Karpas-422 (cell line): ENCODE measurements at regions not wholly inside any gene's neighbourhood (a gene's known extent, or its start where the extent isn't known, plus 50 kb on each side); places are given as distances from the start of the nearest gene placed in this dataset.

Experiments
- DNase-seq: peaks from one replicate; pipeline ENCODE4 v3.0.0-alpha.2; 2015
- H2AFZ ChIP-seq: fragments of 200-600 bp; sonication (generic); 2 replicates; pipeline ENCODE4 v1.6.1; 2014; ENCODE audit warnings: antibody characterized with exemption, low read length, mixed read lengths
- H3K27ac ChIP-seq: fragments of 200-600 bp; sonication (generic); 2 replicates; pipeline ENCODE4 v1.5.1; 2014; ENCODE audit warnings: mild to moderate bottlenecking, low read length, moderate library complexity
- H3K27me3 ChIP-seq: fragments of 200-600 bp; sonication (generic); 2 replicates; pipeline ENCODE4 v1.6.1; 2014; ENCODE audit warnings: low read length, mixed read lengths
- H3K36me3 ChIP-seq: fragments of 200-600 bp; sonication (generic); 2 replicates; pipeline ENCODE4 v1.6.1; 2014; ENCODE audit warnings: low read length, mixed read lengths; ENCODE audit not compliant: insufficient read depth
- H3K4me1 ChIP-seq: fragments of 200-600 bp; sonication (generic); 2 replicates; pipeline ENCODE4 v1.6.1; 2014; ENCODE audit warnings: mild to moderate bottlenecking, low read length, mixed read lengths
- H3K4me2 ChIP-seq: fragments of 200-600 bp; sonication (generic); 2 replicates; pipeline ENCODE4 v1.6.1; 2014; ENCODE audit warnings: low read length, low read depth, mild to moderate bottlenecking; ENCODE audit not compliant: poor library complexity, severe bottlenecking
- H3K4me3 ChIP-seq: fragments of 200-600 bp; sonication (generic); 2 replicates; pipeline ENCODE4 v1.5.1; 2014; ENCODE audit warnings: mild to moderate bottlenecking, antibody characterized with exemption, low read length, mixed read lengths
- H3K79me2 ChIP-seq: fragments of 200-600 bp; sonication (generic); 2 replicates; pipeline ENCODE4 v1.6.1; 2014; ENCODE audit warnings: mild to moderate bottlenecking, low read length, mixed read lengths
- H3K9ac ChIP-seq: fragments of 200-600 bp; sonication (generic); 2 replicates; pipeline ENCODE4 v1.6.0; 2014; ENCODE audit warnings: low read length
- H3K9me2 ChIP-seq: fragments of 200-600 bp; sonication (generic), shearing (Covaris generic); replicated peaks from 2 replicates; pipeline ENCODE4 v1.6.0; 2014; ENCODE audit warnings: mild to moderate bottlenecking, low read length, moderate library complexity; ENCODE audit not compliant: insufficient read depth
- H3K9me3 ChIP-seq: fragments of 300-700, 200-600 bp; sonication (generic); 2 replicates; pipeline ENCODE4 v1.6.1; 2014; ENCODE audit warnings: low read length, mixed read lengths
- H4K20me1 ChIP-seq: fragments of 200-600 bp; sonication (generic); 2 replicates; pipeline ENCODE4 v1.6.1; 2014; ENCODE audit warnings: mild to moderate bottlenecking, antibody characterized with exemption, low read length, low read depth; ENCODE audit not compliant: insufficient read depth

GRCh38 chr10:85036661-85037060 lies 708.3 kb downstream of the CCSER2 start:
- H3K4me1 ChIP-seq = no peaks in the 10 kb centered on the region
- no peaks in the 10 kb centered on the region for H3K9me3 ChIP-seq

GRCh38 chr10:85039311-85039710 lies 710.9 kb downstream of the CCSER2 start:
- Histone ChIP-seq H3K27me3 (no peaks in the 10 kb centered on the region), H3K36me3 (no peaks in the 10 kb centered on the region), H3K4me3 (no peak overlapping the region), H2AFZ (no peak overlapping the region), H3K9me2 (no peaks in the 10 kb centered on the region), H3K9ac (no peak overlapping the region), H3K4me2 (no peak overlapping the region), H3K4me1 (no peaks in the 10 kb centered on the region), H4K20me1 (no peaks in the 10 kb centered on the region), H3K79me2 (no peaks in the 10 kb centered on the region), H3K27ac (no peak overlapping the region), H3K9me3 (no peaks in the 10 kb centered on the region)
- DNase-seq = no peak

More at GRCh38 chr10:85036661-85037060, 708.3 kb downstream of the CCSER2 start:
- no peaks in the 10 kb centered on the region for H4K20me1 ChIP-seq
- H3K36me3 ChIP-seq = no peaks in the 10 kb centered on the region
- no peaks in the 10 kb centered on the region for H3K27me3 ChIP-seq
- H3K79me2 ChIP-seq = no peaks in the 10 kb centered on the region
- no peaks in the 10 kb centered on the region for H3K9me2 ChIP-seq
- H3K4me2 ChIP-seq = no peak overlapping the region
- no peak overlapping the region for H3K9ac ChIP-seq
- no peak overlapping the region for H3K4me3 ChIP-seq
- no peak overlapping the region for H3K27ac ChIP-seq
- no peak overlapping the region for H2AFZ ChIP-seq
- DNase-seq = no peak

- Histone ChIP-seq H3K27me3 (no peaks in the 10 kb centered on the region), H3K4me3 (no peak overlapping the region), H3K4me2 (no peak overlapping the region), H3K27ac (no peak overlapping the region), H3K4me1 (no peaks in the 10 kb centered on the region), H2AFZ (no peak overlapping the region), H3K79me2 (no peaks in the 10 kb centered on the region), H3K36me3 (no peaks in the 10 kb centered on the region), H3K9me3 (no peaks in the 10 kb centered on the region), H4K20me1 (no peaks in the 10 kb centered on the region), H3K9ac (no peak overlapping the region), H3K9me2 (no peaks in the 10 kb centered on the region)
- DNase-seq = no peak
Measured at GRCh38 chr10:85043207-85043606, 714.8 kb downstream of the CCSER2 start.

- H3K79me2 ChIP-seq = no peaks in the 10 kb centered on the region
- no peak overlapping the region for H3K9ac ChIP-seq
- no peak overlapping the region for H3K4me3 ChIP-seq
- no peaks in the 10 kb centered on the region for H3K4me1 ChIP-seq
- H3K27me3 ChIP-seq = no peaks in the 10 kb centered on the region
- no peak overlapping the region for H3K4me2 ChIP-seq
- no peak overlapping the region for H2AFZ ChIP-seq
- H3K36me3 ChIP-seq = no peaks in the 10 kb centered on the region
- H3K27ac ChIP-seq = no peak overlapping the region
- no peaks in the 10 kb centered on the region for H4K20me1 ChIP-seq
- no peaks in the 10 kb centered on the region for H3K9me2 ChIP-seq
- DNase-seq = no peak
- H3K9me3 ChIP-seq = no peaks in the 10 kb centered on the region
Measured at GRCh38 chr10:85045046-85045445, 716.7 kb downstream of the CCSER2 start.

GRCh38 chr10:85047170-85047834 lies 718.9 kb downstream of the CCSER2 start:
- H3K4me1 ChIP-seq = no peaks in the 10 kb centered on the region
- no peak overlapping the region for H3K4me2 ChIP-seq
- H3K36me3 ChIP-seq = no peaks in the 10 kb centered on the region
- H3K9me2 ChIP-seq = no peaks in the 10 kb centered on the region
- H4K20me1 ChIP-seq = no peaks in the 10 kb centered on the region
- no peak overlapping the region for H3K27ac ChIP-seq
- H3K79me2 ChIP-seq = no peaks in the 10 kb centered on the region
- no peak overlapping the region for H3K9ac ChIP-seq
- H3K9me3 ChIP-seq = no peaks in the 10 kb centered on the region
- H3K4me3 ChIP-seq = no peak overlapping the region
- H3K27me3 ChIP-seq = no peaks in the 10 kb centered on the region
- no peak for DNase-seq
- no peak overlapping the region for H2AFZ ChIP-seq

- Histone ChIP-seq H3K9me3 (no peaks in the 10 kb centered on the region), H4K20me1 (no peaks in the 10 kb centered on the region), H3K79me2 (no peaks in the 10 kb centered on the region), H2AFZ (no peak overlapping the region), H3K9ac (no peak overlapping the region), H3K27ac (no peak overlapping the region), H3K36me3 (no peaks in the 10 kb centered on the region), H3K4me2 (no peak overlapping the region), H3K9me2 (no peaks in the 10 kb centered on the region), H3K27me3 (no peaks in the 10 kb centered on the region), H3K4me1 (no peaks in the 10 kb centered on the region), H3K4me3 (no peak overlapping the region)
- no peak for DNase-seq
Measured at GRCh38 chr10:85047979-85048378, 719.6 kb downstream of the CCSER2 start.

- DNase-seq = no peak
- H3K27ac ChIP-seq = no peak overlapping the region
- no peak overlapping the region for H3K9ac ChIP-seq
- no peaks in the 10 kb centered on the region for H3K36me3 ChIP-seq
- H3K4me2 ChIP-seq = no peak overlapping the region
- H3K4me3 ChIP-seq = no peak overlapping the region
- no peaks in the 10 kb centered on the region for H3K27me3 ChIP-seq
- H2AFZ ChIP-seq = no peak overlapping the region
- H4K20me1 ChIP-seq = no peaks in the 10 kb centered on the region
- no peaks in the 10 kb centered on the region for H3K79me2 ChIP-seq
- no peaks in the 10 kb centered on the region for H3K4me1 ChIP-seq
- no peaks in the 10 kb centered on the region for H3K9me3 ChIP-seq
- no peaks in the 10 kb centered on the region for H3K9me2 ChIP-seq
Measured at GRCh38 chr10:85048644-85049043, 720.3 kb downstream of the CCSER2 start.

GRCh38 chr10:85060944-85061343 lies 732.6 kb downstream of the CCSER2 start:
- Histone ChIP-seq H3K9me3 (no peaks in the 10 kb centered on the region), H3K27ac (no peak overlapping the region), H4K20me1 (no peaks in the 10 kb centered on the region), H2AFZ (no peak overlapping the region), H3K4me3 (no peak overlapping the region), H3K4me2 (no peak overlapping the region), H3K9ac (no peak overlapping the region), H3K27me3 (no peaks in the 10 kb centered on the region), H3K79me2 (no peaks in the 10 kb centered on the region), H3K4me1 (no peaks in the 10 kb centered on the region), H3K9me2 (no peaks in the 10 kb centered on the region), H3K36me3 (no peaks in the 10 kb centered on the region)
- no peak for DNase-seq
